Gastroesophageal sphincter (tissue), 4 donors: ENCODE measurements at regions not wholly inside any gene's neighbourhood (a gene's known extent, or its start where the extent isn't known, plus 50 kb on each side); places are given as distances from the start of the nearest gene placed in this dataset.

Source experiments
- ATAC-seq: fragments of 150-250 bp; one replicate; pipeline ENCODE4 v1.9.1; 2016; ENCODE audit warnings: mild to moderate bottlenecking, moderate library complexity
- H3K27ac ChIP-seq, 4 donors: fragments of 200-600 bp; sonication (generic) in 3 of 4; 1 replicate in 3 of 4; 2 replicates in 1 of 4; pipeline ENCODE4 v1.5.1; 2016 to 2019
- H3K27me3 ChIP-seq: fragments of 200-600 bp; sonication (generic); one replicate; pipeline ENCODE4 v1.5.1; 2019
- H3K36me3 ChIP-seq, 2 donors: fragments of 200-600 bp; sonication (generic); one replicate each; pipeline ENCODE4 v1.5.1; 2019; ENCODE audit warnings: control low read depth in 1 of 2
- H3K4me1 ChIP-seq, 3 donors: fragments of 200-600 bp; sonication (generic); 1 replicate in 2 of 3; 2 replicates in 1 of 3; pipeline ENCODE4 v1.5.1; 2016 to 2019; ENCODE audit warnings: control low read depth in 2 of 3
- H3K4me3 ChIP-seq, 2 donors: fragments of 200-600 bp; sonication (generic); one replicate each; pipeline ENCODE4 v1.5.1; 2019; ENCODE audit warnings: mild to moderate bottlenecking in 1 of 2, moderate library complexity in 1 of 2
- H3K9me3 ChIP-seq, 3 donors: fragments of 200-600 bp; sonication (generic); one replicate each; pipeline ENCODE4 v1.5.1; 2017 to 2019; ENCODE audit warnings: control low read depth in 2 of 3
- EP300 ChIP-seq: sonication (generic); formaldehyde crosslinking; IDR thresholded peaks from one replicate; pipeline ENCODE4 v1.6.1; 2017; ENCODE audit warnings: antibody characterized with exemption, mild to moderate bottlenecking
- POLR2A ChIP-seq, 2 donors: fragments of 450-650 bp; IDR thresholded peaks; one replicate each; pipeline ENCODE4 v1.6.1; 2017; ENCODE audit warnings: antibody characterized with exemption in 2 of 2, mild to moderate bottlenecking in 2 of 2, moderate library complexity in 1 of 2
- POLR2AphosphoS5 ChIP-seq: sonication (generic); formaldehyde crosslinking; IDR thresholded peaks from one replicate; pipeline ENCODE4 v1.6.1; 2017; ENCODE audit warnings: antibody characterized with exemption
- WGBS, 2 donors: methylation state at CpG; one replicate each; pipeline ENCODE4 v1.1.5; 2018; ENCODE audit warnings: low coverage in 1 of 2; 5-methylcytosine and 5-hydroxymethylcytosine counted together
- TF ChIP-seq, protein P1 (sequence below), 4 experiments: fragments of 200-600 bp in 2 of 4; fragments of 450-650 bp in 2 of 4; sonication (generic) in 1 of 4; IDR thresholded peaks; one replicate each; pipeline ENCODE4 v1.5.1; 2017 to 2019; ENCODE audit warnings: antibody characterized with exemption in 4 of 4, mild to moderate bottlenecking in 2 of 4, moderate library complexity in 2 of 4

DNA sequence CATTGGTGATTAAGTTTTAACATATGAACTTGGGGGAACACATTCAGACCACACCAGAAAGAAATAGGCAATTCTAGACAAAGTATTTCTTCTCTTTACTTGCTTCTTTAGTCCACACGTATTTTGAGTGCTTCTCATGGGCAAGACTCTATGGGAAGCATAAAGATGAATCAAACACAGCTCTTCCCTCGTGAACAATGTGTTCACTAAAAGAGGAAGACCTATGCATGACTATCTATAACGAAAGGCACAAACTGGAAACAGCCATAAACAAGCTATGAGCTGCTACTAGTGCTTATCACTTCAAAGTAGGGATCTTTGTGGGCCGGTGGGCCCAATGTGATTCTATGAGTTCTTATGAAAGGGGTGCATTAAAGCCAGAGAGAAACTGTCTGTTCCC is 53.0 kb upstream of the PRDX6 start:
- no peak for ATAC-seq
- Histone ChIP-seq H3K36me3 (peaks cover 0 to 17% of the 10 kb centered on the region in 2 donors), H3K9me3 (no peaks in the 10 kb centered on the region), H3K27me3 (no peaks in the 10 kb centered on the region), H3K27ac (no peak overlapping the region), H3K4me1 (peaks cover 0 to 18% (median under 1%) of the 10 kb centered on the region in 3 donors), H3K4me3 (no peak overlapping the region)
- TF ChIP-seq POLR2AphosphoS5 (no peak), POLR2A (IDR thresholded peaks at IDR 0.05) (no peak), EP300 (no peak)
- TF ChIP-seq, protein P1, sequence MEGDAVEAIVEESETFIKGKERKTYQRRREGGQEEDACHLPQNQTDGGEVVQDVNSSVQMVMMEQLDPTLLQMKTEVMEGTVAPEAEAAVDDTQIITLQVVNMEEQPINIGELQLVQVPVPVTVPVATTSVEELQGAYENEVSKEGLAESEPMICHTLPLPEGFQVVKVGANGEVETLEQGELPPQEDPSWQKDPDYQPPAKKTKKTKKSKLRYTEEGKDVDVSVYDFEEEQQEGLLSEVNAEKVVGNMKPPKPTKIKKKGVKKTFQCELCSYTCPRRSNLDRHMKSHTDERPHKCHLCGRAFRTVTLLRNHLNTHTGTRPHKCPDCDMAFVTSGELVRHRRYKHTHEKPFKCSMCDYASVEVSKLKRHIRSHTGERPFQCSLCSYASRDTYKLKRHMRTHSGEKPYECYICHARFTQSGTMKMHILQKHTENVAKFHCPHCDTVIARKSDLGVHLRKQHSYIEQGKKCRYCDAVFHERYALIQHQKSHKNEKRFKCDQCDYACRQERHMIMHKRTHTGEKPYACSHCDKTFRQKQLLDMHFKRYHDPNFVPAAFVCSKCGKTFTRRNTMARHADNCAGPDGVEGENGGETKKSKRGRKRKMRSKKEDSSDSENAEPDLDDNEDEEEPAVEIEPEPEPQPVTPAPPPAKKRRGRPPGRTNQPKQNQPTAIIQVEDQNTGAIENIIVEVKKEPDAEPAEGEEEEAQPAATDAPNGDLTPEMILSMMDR (IDR thresholded peaks at IDR 0.05), result no peak
- WGBS, 2 donors, result 79 to 80% methylated on average over 4 of the region's 4 CpGs

DNA sequence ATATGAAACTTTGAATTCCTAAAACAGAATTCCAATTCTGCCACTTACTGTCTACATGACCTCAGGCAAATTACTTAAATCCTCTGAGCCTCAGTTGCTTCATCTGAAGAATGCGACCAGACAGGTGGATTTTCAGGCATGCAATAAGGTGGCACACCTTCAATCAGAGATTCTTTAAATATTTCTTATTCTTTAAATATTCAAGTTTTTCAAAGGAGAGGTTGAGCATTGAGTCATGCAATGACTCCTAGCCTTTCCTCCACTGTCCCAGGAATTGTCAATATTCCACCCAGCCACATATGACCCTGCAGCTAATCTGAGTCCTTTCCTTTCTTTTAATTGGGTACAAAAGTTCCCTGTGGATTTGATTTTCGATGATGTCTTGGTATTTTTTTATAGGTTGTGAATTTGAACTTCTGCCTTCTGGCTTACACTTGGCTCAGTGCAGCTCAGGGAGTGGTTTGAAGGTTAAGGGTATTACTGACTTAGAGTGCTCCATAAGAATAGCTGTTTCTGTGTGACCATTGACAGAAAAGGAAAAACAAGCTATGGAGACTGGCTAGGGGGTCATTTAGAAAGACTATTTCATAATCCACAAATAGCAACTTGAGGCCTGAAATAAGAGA is 52.2 kb upstream of the PRDX6 start:
- no peak for ATAC-seq
- WGBS, 2 donors, result 80 to 93% methylated on average over 2 of the region's 2 CpGs
- H3K27me3 ChIP-seq, result no peaks in the 10 kb centered on the region
- H3K9me3 ChIP-seq, result no peaks in the 10 kb centered on the region
- peaks cover 4 to 24% (median 7%) of the 10 kb centered on the region in 3 donors for H3K4me1 ChIP-seq
- peaks cover 0 to 17% of the 10 kb centered on the region in 2 donors for H3K36me3 ChIP-seq
- no peak overlapping the region for H3K4me3 ChIP-seq
- no peak overlapping the region for H3K27ac ChIP-seq
- TF ChIP-seq EP300, result no peak
- TF ChIP-seq POLR2A (IDR thresholded peaks at IDR 0.05), result no peak
- no peak for TF ChIP-seq POLR2AphosphoS5
- TF ChIP-seq, protein P1 (IDR thresholded peaks at IDR 0.05), result no peak

DNA sequence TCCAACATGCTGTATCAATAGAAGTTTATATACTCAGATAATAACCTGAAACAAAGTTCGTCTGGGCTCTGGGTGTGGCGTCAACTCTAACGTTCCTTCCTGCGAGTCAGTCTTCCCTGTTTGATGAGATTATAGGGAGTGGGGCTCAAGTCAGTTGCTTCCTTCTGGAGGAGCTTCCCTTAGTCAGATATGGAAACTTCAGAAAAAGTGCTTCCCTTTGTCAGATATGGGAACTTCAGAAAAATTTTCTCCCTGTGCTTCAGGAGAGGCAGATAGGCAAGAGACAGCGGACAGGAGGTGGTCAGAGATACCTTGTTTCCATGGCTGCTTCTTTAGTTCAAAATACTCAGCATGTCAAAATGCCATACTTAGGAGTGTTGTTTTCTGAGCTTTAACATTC is 51.1 kb upstream of the PRDX6 start:
- Histone ChIP-seq H3K4me1 (peaks cover 12 to 26% (median 14%) of the 10 kb centered on the region in 3 donors), H3K9me3 (no peaks in the 10 kb centered on the region), H3K4me3 (no peak overlapping the region), H3K36me3 (peaks cover 0 to 17% of the 10 kb centered on the region in 2 donors), H3K27ac (no peak overlapping the region), H3K27me3 (no peaks in the 10 kb centered on the region)
- ATAC-seq, result no peak
- WGBS, 2 donors, result 64 to 72% methylated on average over 5 of the region's 5 CpGs
- TF ChIP-seq POLR2A (IDR thresholded peaks at IDR 0.05) (no peak), POLR2AphosphoS5 (no peak), EP300 (no peak)

DNA sequence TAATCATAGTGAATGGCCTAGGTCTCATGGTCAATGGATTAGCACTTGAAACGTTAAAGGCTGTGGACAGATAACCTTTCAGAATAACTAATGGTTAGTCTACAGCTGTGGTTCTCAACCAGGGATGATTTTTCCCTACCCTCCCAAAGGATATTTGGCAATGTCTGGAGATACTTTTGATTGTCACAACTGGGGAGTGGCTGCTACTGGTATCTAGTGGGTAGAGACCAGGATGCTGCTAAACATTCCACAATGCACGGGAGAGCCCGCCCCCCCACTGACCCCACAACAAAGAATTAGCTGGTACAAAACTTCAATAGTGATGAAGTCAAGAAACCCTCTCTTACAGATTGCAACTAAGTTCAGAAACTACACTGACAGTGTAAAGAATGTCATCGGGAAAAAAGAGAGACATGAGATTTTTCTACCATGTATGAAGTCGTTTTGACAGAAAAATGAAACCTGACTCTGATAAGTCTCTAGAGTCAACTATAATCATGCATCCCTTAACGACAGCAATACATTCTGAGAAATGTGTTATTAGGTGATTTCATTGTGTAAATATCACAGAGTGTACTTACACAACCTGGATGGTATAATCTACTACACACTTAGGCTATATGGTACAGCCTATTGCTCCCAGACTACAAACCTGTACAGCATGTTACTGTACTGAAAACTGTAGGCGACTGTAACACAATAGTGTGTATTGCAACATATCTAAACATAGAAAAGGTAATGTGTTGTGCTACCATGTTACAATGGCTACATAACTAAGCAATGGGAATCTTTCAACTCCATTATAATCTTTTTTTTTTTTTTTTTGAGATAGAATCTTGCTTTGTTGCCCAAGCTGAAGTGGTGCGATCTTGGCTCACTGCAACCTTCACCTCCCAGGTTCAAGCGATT is 49.7 kb upstream of the PRDX6 start:
- Histone ChIP-seq H3K27ac (no peak overlapping the region), H3K27me3 (no peaks in the 10 kb centered on the region), H3K4me3 (no peak overlapping the region), H3K9me3 (no peaks in the 10 kb centered on the region), H3K36me3 (peaks cover 0 to 12% of the 10 kb centered on the region in 2 donors), H3K4me1 (peaks cover 12 to 33% (median 14%) of the 10 kb centered on the region in 3 donors)
- ATAC-seq, result no peak
- 62 to 72% methylated on average over 6 to 9 of the region's 9 CpGs for WGBS, 2 donors
- TF ChIP-seq POLR2AphosphoS5 (no peak), POLR2A (IDR thresholded peaks at IDR 0.05) (no peak), EP300 (no peak)
- TF ChIP-seq, protein P1 (IDR thresholded peaks at IDR 0.05), result no peak
